Transverse colon (tissue), 4 donors: ENCODE measurements at regions not wholly inside any gene's neighbourhood (a gene's known extent, or its start where the extent isn't known, plus 50 kb on each side); places are given as distances from the start of the nearest gene placed in this dataset.

Source experiments
- DNase-seq: peaks from one replicate; pipeline ENCODE4 v3.0.0-alpha.2; 2019
- H3K27ac ChIP-seq, 4 donors: fragments of 200-600 bp; sonication (generic); 2 replicates each; pipeline ENCODE4 v1.5.1; 2016 to 2018; ENCODE audit warnings: inconsistent platforms in 4 of 4
- H3K27me3 ChIP-seq: fragments of 200-600 bp; sonication (generic); 2 replicates; pipeline ENCODE4 v1.5.1; 2017; ENCODE audit warnings: inconsistent platforms
- H3K36me3 ChIP-seq, 4 donors: fragments of 200-600 bp; sonication (generic); 2 replicates each; pipeline ENCODE4 v1.5.1; 2017 to 2019; ENCODE audit warnings: inconsistent platforms in 4 of 4
- H3K4me1 ChIP-seq, 4 donors: fragments of 200-600 bp; sonication (generic); 2 replicates each; pipeline ENCODE4 v1.5.1; 2017 to 2020; ENCODE audit warnings: inconsistent platforms in 4 of 4
- H3K4me3 ChIP-seq, 4 donors: fragments of 200-600 bp; sonication (generic); 1 replicate in 1 of 4; 2 replicates in 3 of 4; pipeline versions ENCODE4 v1.5.1 to v1.6.1; 2017 to 2019; ENCODE audit warnings: inconsistent platforms in 4 of 4
- H3K9me3 ChIP-seq, 2 donors: fragments of 200-600 bp; sonication (generic); 2 replicates each; pipeline ENCODE4 v1.5.1; 2017 to 2019; ENCODE audit warnings: inconsistent platforms in 2 of 2
- EP300 ChIP-seq: sonication (generic); formaldehyde crosslinking; IDR thresholded peaks from one replicate; pipeline ENCODE4 v1.6.1; 2017; ENCODE audit warnings: antibody characterized with exemption, low read depth
- POLR2A ChIP-seq: fragments of 450-650 bp; IDR thresholded peaks from one replicate; pipeline ENCODE4 v1.6.1; 2016; ENCODE audit warnings: antibody characterized with exemption, mild to moderate bottlenecking, moderate library complexity
- POLR2AphosphoS5 ChIP-seq, 3 donors: sonication (generic); formaldehyde crosslinking; IDR thresholded peaks; one replicate each; pipeline ENCODE4 v1.6.1; 2016; ENCODE audit warnings: antibody characterized with exemption in 3 of 3
- WGBS, 2 donors: methylation state at CpG; one replicate each; pipeline ENCODE4 v1.1.5; 2018; ENCODE audit warnings: low coverage in 1 of 2; 5-methylcytosine and 5-hydroxymethylcytosine counted together
- in situ Hi-C, 4 donors: fragments of 200-750 bp; cut with MboI; loops; one replicate each; pipeline versions ENCODE4 v1.15.0 to v1.15.1; 2017; ENCODE audit warnings: low sequenced_read_pairs in 3 of 4, low pct_ligation_motif_present in 1 of 4, low pct_unique_long_range_greater_than_20kb in 1 of 4
- intact Hi-C: fragments of 100-400 bp; cut with DNase I; formaldehyde crosslinking; loops from one replicate; pipeline ENCODE4 v1.15.1; 2023; ENCODE audit warnings: low total_unique reads
- TF ChIP-seq, protein P1 (sequence below), 5 experiments: fragments of 200-600 bp in 3 of 5; fragments of 450-650 bp in 2 of 5; sonication (generic) in 3 of 5; IDR thresholded peaks; 1 replicate in 2 of 5; 2 replicates in 3 of 5; pipeline ENCODE4 v1.5.1; 2016 to 2017; ENCODE audit warnings: antibody characterized with exemption in 5 of 5, inconsistent platforms in 3 of 5, mild to moderate bottlenecking in 2 of 5, moderate library complexity in 1 of 5

DNA sequence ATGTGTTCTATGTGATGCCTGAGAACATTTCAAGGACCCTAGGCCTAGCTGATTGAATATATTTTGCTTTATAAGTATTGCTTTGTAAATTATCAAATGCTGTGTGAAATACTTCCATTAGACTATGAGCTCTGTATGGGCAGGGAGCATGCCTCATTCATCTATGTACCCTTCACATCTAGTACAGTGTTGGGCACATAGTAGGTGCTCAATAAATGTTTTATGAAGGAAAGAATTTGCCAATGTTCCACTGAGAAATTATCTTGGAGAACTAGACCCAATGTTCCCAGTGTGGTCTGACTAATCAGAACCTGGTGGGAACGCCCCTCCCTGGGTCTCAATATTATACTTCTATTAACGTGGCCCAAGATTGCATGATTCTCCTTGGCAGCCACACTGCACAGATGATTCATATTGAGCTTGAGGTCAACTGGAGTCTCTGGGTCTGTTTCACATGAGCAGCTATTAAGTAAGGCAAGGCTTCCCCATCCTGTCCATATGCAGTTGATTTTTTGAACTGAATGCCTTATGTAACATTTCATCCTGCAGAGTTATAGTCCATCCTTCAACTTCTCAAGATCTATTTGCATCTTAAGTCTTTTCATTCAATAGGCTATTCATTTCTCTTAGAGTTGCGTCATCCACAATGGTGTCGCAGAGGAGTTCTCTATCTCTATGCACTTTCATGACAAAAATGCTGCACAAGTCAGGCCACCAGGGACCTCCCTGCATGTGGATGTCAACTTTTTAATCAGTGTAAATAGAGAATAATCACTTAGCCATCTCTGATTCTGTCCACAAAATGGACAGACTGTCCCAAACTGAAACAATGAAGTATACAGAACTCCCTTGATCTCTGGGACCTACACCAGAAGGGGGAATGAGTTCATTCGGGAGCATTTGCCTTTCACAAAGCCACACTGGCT is 257.6 kb downstream of the CYP26B1 start:
- no peaks in the 10 kb centered on the region for H3K9me3 ChIP-seq
- H3K4me3 ChIP-seq, result no peak overlapping the region
- WGBS, 2 donors, result 79 to 100% methylated on average over 3 to 5 of the region's 5 CpGs
- in situ Hi-C loops, result no loop called here
- no peaks in the 10 kb centered on the region for H3K27me3 ChIP-seq
- DNase-seq, result no peak
- intact Hi-C loops, result no loop called here
- TF ChIP-seq POLR2AphosphoS5 (IDR thresholded peaks at IDR 0.05) (no peak), POLR2A (no peak), EP300 (no peak)
- TF ChIP-seq, protein P1, sequence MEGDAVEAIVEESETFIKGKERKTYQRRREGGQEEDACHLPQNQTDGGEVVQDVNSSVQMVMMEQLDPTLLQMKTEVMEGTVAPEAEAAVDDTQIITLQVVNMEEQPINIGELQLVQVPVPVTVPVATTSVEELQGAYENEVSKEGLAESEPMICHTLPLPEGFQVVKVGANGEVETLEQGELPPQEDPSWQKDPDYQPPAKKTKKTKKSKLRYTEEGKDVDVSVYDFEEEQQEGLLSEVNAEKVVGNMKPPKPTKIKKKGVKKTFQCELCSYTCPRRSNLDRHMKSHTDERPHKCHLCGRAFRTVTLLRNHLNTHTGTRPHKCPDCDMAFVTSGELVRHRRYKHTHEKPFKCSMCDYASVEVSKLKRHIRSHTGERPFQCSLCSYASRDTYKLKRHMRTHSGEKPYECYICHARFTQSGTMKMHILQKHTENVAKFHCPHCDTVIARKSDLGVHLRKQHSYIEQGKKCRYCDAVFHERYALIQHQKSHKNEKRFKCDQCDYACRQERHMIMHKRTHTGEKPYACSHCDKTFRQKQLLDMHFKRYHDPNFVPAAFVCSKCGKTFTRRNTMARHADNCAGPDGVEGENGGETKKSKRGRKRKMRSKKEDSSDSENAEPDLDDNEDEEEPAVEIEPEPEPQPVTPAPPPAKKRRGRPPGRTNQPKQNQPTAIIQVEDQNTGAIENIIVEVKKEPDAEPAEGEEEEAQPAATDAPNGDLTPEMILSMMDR (IDR thresholded peaks at IDR 0.05), result no peak
- no peaks in the 10 kb centered on the region for H3K4me1 ChIP-seq
- no peaks in the 10 kb centered on the region for H3K36me3 ChIP-seq
- H3K27ac ChIP-seq, result no peak overlapping the region

DNA sequence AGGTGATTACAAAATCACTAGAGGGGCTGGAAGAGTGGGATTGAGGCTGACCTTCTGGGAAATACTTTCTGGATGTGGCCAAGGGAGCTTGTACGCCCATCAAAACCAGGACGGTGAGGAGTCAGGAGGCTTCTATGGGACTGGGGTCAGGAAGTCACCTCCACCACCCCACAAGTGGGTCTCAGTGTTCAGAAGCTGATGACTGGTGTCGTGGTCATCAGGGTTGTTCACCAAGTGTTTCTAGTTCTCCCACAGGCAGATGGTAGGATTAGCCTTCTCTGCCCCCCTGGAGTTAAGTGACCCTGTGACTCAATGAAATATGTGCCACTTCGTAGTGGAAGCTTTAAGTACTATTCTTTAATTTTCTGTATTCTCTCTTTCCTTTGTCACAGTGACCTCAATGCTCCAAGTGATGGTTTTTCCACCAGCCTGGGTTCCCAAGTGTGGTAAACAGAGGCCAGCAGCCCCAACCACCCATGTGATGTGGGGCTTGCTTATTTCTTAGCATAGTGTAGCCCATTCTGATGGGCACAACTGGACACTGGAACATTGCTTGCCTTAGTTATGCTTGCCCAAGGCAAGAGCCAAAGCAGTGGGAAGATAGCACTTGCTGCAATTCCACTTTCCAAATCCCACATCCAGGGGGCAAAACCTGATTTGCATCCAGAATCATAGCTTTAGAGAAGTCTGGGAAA is 258.8 kb downstream of the CYP26B1 start:
- WGBS, 2 donors, result 83% methylated on average over 4 of the region's 4 CpGs; no CpG with 5 or more reads in 1 of the 2 donors
- no peak for DNase-seq
- H3K36me3 ChIP-seq, result no peaks in the 10 kb centered on the region
- H3K4me1 ChIP-seq, result no peaks in the 10 kb centered on the region
- TF ChIP-seq POLR2A, result no peak
- TF ChIP-seq, protein P1 (IDR thresholded peaks at IDR 0.05), result no peak
- TF ChIP-seq EP300, result no peak
- no peak for TF ChIP-seq POLR2AphosphoS5 (IDR thresholded peaks at IDR 0.05)
- intact Hi-C loops (no loop called here), in situ Hi-C loops (no loop called here)
- H3K4me3 ChIP-seq, result no peak overlapping the region
- no peak overlapping the region for H3K27ac ChIP-seq
- H3K9me3 ChIP-seq, result no peaks in the 10 kb centered on the region
- no peaks in the 10 kb centered on the region for H3K27me3 ChIP-seq

- Histone ChIP-seq H3K9me3 (no peaks in the 10 kb centered on the region), H3K27ac (no peak overlapping the region), H3K36me3 (no peaks in the 10 kb centered on the region), H3K4me1 (peaks cover 0 to 8% (median 4%) of the 10 kb centered on the region in 4 donors), H3K27me3 (no peaks in the 10 kb centered on the region), H3K4me3 (no peak overlapping the region)
- intact Hi-C loops (no loop called here), in situ Hi-C loops (no loop called here)
- WGBS, 2 donors, result 78% methylated on average over 4 of the region's 4 CpGs; no CpG with 5 or more reads in 1 of the 2 donors
- no peak for DNase-seq
- TF ChIP-seq POLR2A (no peak), POLR2AphosphoS5 (IDR thresholded peaks at IDR 0.05) (no peak), EP300 (no peak)
- TF ChIP-seq, protein P1 (IDR thresholded peaks at IDR 0.05), result no peak
Measured at GRCh38 chr2:71887196-71887595, 260.5 kb downstream of the CYP26B1 start.

DNA sequence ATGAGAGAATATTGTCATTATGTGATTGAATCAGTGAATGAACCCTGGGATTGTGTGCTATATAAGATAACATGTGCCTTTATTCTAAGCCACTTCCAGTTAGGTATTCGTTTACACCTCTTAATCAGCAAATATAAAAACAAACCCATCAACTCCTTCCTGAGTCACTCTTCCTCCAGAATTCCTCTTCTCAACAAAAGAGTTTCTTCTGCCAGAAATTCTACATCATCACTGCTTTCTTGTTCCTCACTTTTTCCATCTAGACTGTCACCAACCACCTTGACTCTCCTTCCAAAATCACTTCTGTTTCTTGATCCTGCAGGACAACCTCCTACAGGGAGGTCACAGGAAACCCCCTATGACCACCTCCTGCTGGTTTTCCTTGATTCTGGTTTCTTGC is 261.4 kb downstream of the CYP26B1 start:
- in situ Hi-C loops (no loop called here), intact Hi-C loops (no loop called here)
- no peaks in the 10 kb centered on the region for H3K27me3 ChIP-seq
- TF ChIP-seq EP300 (no peak), POLR2A (no peak), POLR2AphosphoS5 (IDR thresholded peaks at IDR 0.05) (no peak)
- TF ChIP-seq, protein P1 (IDR thresholded peaks at IDR 0.05), result no peak
- no peak overlapping the region for H3K27ac ChIP-seq
- no peak overlapping the region for H3K4me3 ChIP-seq
- no peak for DNase-seq
- no peaks in the 10 kb centered on the region for H3K36me3 ChIP-seq
- 62 to 80% methylated on average over 1 of the region's 1 CpG for WGBS, 2 donors
- no peaks in the 10 kb centered on the region for H3K9me3 ChIP-seq
- peaks cover 0 to 8% (median 4%) of the 10 kb centered on the region in 4 donors for H3K4me1 ChIP-seq
